GM23338 (cell line): ENCODE measurements at regions not wholly inside any gene's neighbourhood (a gene's known extent, or its start where the extent isn't known, plus 50 kb on each side); places are given as distances from the start of the nearest gene placed in this dataset.

Source experiments
- CREB1 ChIP-seq: fragments of 250-450 bp; sonication (Bioruptor Pico); IDR thresholded peaks from 2 replicates; pipeline ENCODE4 v1.5.0; 2020; ENCODE audit warnings: low read depth, mild to moderate bottlenecking, moderate library complexity
- ETS1 ChIP-seq: IDR thresholded peaks from 2 replicates; pipeline ENCODE4 v1.6.1; 2016; ENCODE audit warnings: antibody characterized with exemption
- EZH2 ChIP-seq: fragments of 200-600 bp; sonication (generic); IDR thresholded peaks from one replicate; pipeline ENCODE4 v1.8.0; 2017; ENCODE audit warnings: antibody characterized with exemption, mild to moderate bottlenecking, low read depth; ENCODE audit not compliant: unreplicated experiment
- EZH2phosphoT487 ChIP-seq: fragments of 200-600 bp; sonication (generic); IDR thresholded peaks from one replicate; pipeline ENCODE4 v1.8.1; 2018; ENCODE audit warnings: antibody characterized with exemption; ENCODE audit not compliant: unreplicated experiment
- JUNB ChIP-seq: IDR thresholded peaks from one replicate; pipeline ENCODE4 v1.6.1; 2016; ENCODE audit warnings: antibody characterized with exemption; ENCODE audit not compliant: unreplicated experiment
- POLR2AphosphoS5 ChIP-seq: IDR thresholded peaks from 2 replicates; pipeline ENCODE4 v1.6.1; 2016; ENCODE audit warnings: antibody characterized with exemption, low read depth
- REST ChIP-seq: IDR thresholded peaks from one replicate; pipeline ENCODE4 v1.6.1; 2018; ENCODE audit warnings: antibody characterized with exemption; ENCODE audit not compliant: unreplicated experiment
- STAT1 ChIP-seq: IDR thresholded peaks from one replicate; pipeline ENCODE4 v1.6.1; 2016; ENCODE audit warnings: antibody characterized with exemption; ENCODE audit not compliant: unreplicated experiment
- ZNF114 ChIP-seq: fragments of 250-450 bp; sonication (Bioruptor Pico); IDR thresholded peaks from 2 replicates; pipeline ENCODE4 v1.5.0; 2020; ENCODE audit warnings: mild to moderate bottlenecking, moderate library complexity
- ZNF331 ChIP-seq: fragments of 250-450 bp; sonication (Bioruptor Pico); IDR thresholded peaks from 2 replicates; pipeline ENCODE4 v1.5.0; 2020; ENCODE audit warnings: low read depth, mild to moderate bottlenecking, moderate library complexity
- TF ChIP-seq, protein P1 (sequence below), 2 experiments: fragments of 200-600 bp in 1 of 2; sonication (generic) in 1 of 2; conservative IDR thresholded peaks; 2 replicates each; pipeline versions ENCODE4 v1.5.1 to v1.6.1; 2016 to 2017; ENCODE audit warnings: antibody characterized with exemption in 2 of 2, low read depth in 2 of 2, mild to moderate bottlenecking in 2 of 2, moderate library complexity in 1 of 2

DNA sequence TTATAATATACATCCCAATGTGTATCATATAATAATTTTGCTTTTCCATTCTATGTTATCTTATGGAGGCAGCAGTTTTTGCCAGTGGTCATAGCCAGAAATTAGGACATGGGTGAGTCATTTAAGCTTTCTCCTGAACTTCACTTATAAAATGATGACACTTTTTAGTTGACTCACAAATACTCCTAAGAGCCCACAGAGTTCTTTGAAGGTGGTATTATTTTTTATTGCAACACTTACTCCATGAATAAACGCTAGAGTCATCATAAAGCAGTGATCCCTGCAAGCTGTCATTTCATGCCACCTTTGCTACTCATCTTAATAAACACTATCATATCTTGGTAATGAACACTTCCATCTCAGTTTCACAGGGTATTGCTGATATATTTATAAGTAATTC lies 69.9 kb upstream of the MAPRE2 start:
- no peak for TF ChIP-seq POLR2AphosphoS5
- no peak for TF ChIP-seq CREB1 (CRISPR knock-in tag)
- TF ChIP-seq, protein P1, sequence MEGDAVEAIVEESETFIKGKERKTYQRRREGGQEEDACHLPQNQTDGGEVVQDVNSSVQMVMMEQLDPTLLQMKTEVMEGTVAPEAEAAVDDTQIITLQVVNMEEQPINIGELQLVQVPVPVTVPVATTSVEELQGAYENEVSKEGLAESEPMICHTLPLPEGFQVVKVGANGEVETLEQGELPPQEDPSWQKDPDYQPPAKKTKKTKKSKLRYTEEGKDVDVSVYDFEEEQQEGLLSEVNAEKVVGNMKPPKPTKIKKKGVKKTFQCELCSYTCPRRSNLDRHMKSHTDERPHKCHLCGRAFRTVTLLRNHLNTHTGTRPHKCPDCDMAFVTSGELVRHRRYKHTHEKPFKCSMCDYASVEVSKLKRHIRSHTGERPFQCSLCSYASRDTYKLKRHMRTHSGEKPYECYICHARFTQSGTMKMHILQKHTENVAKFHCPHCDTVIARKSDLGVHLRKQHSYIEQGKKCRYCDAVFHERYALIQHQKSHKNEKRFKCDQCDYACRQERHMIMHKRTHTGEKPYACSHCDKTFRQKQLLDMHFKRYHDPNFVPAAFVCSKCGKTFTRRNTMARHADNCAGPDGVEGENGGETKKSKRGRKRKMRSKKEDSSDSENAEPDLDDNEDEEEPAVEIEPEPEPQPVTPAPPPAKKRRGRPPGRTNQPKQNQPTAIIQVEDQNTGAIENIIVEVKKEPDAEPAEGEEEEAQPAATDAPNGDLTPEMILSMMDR (conservative IDR thresholded peaks at IDR 0.05; ENCODE audit: low read depth in 2 of 2), result no peak
- no peak for TF ChIP-seq EZH2
- TF ChIP-seq REST, result no peak
- no peak for TF ChIP-seq ZNF114
- TF ChIP-seq EZH2phosphoT487, result no peak
- no peak for TF ChIP-seq STAT1
- no peak for TF ChIP-seq ZNF331 (CRISPR knock-in tag)
- no peak for TF ChIP-seq JUNB
- no peak for TF ChIP-seq ETS1
